Esophagus squamous epithelium (tissue), 5 donors: ENCODE measurements at regions not wholly inside any gene's neighbourhood (a gene's known extent, or its start where the extent isn't known, plus 50 kb on each side); places are given as distances from the start of the nearest gene placed in this dataset.
"Not testable (repeated sequence)": the region's sequence is repeated elsewhere in the genome, so short reads cannot be mapped to it uniquely, and the experiment has no call there.

Experiments used
- DNase-seq: peaks from one replicate; lab custom pipeline; 2025; lab: John Stamatoyannopoulos, UW
- H3K27ac ChIP-seq, 4 donors: fragments of 200-600 bp; sonication (generic); one replicate each; pipeline ENCODE4 v1.5.1; 2016 to 2019; ENCODE audit warnings: mild to moderate bottlenecking in 1 of 4
- H3K27me3 ChIP-seq, 4 donors: fragments of 200-600 bp; sonication (generic); 1 replicate in 3 of 4; 2 replicates in 1 of 4; pipeline versions ENCODE4 v1.5.1 to v1.6.0; 2017 to 2021; ENCODE audit warnings: antibody characterized with exemption in 1 of 4
- H3K36me3 ChIP-seq, 3 donors: fragments of 200-600 bp; sonication (generic); one replicate each; pipeline ENCODE4 v1.5.1; 2016 to 2019
- H3K4me1 ChIP-seq, 3 donors: fragments of 200-600 bp; sonication (generic); one replicate each; pipeline ENCODE4 v1.5.1; 2017 to 2019
- H3K4me3 ChIP-seq, 4 donors: fragments of 200-600 bp; sonication (generic); 1 replicate in 3 of 4; 2 replicates in 1 of 4; pipeline ENCODE4 v1.5.1; 2016 to 2019; ENCODE audit warnings: mild to moderate bottlenecking in 2 of 4, moderate library complexity in 1 of 4
- H3K9me3 ChIP-seq, 3 donors: fragments of 200-600 bp; sonication (generic); one replicate each; pipeline ENCODE4 v1.5.1; 2016 to 2019
- WGBS, 2 donors: methylation state at CpG; one replicate each; pipeline ENCODE4 v1.1.5; 2018; 5-methylcytosine and 5-hydroxymethylcytosine counted together
- intact Hi-C: fragments of 100-400 bp; cut with DNase I; formaldehyde crosslinking; loops from one replicate; pipeline ENCODE4 v1.15.0; 2022
- donor health status: DM: yes; HTN: yes; CAD: no.

- H3K9me3 ChIP-seq, DNase-seq, H3K4me1 ChIP-seq, H3K4me3 ChIP-seq, H3K27me3 ChIP-seq, H3K27ac ChIP-seq, H3K36me3 ChIP-seq, intact Hi-C loops: not testable (repeated sequence)
- 36 to 47% methylated on average over 2 to 3 of the region's 59 CpGs for WGBS, 2 donors
These were observed 80.6 kb upstream of the NBPF20 start for GRCh38 chr1:145505663-145506647.

- H3K27me3 ChIP-seq, H3K36me3 ChIP-seq, DNase-seq, H3K4me1 ChIP-seq, H3K27ac ChIP-seq, intact Hi-C loops, H3K9me3 ChIP-seq, H3K4me3 ChIP-seq: not testable (repeated sequence)
- no CpG with 5 or more reads among the region's 17 CpGs for WGBS, 2 donors
These were observed 79.5 kb upstream of the NBPF20 start for GRCh38 chr1:145504834-145505413.

- H3K27ac ChIP-seq, H3K4me3 ChIP-seq, H3K4me1 ChIP-seq, H3K9me3 ChIP-seq, DNase-seq, intact Hi-C loops, H3K36me3 ChIP-seq, H3K27me3 ChIP-seq: not testable (repeated sequence)
- no CpG with 5 or more reads among the region's 2 CpGs for WGBS, 2 donors
These were observed 78.9 kb upstream of the NBPF20 start for GRCh38 chr1:145504310-145504709.

GRCh38 chr1:145500251-145500650 lies 74.8 kb upstream of the NBPF20 start:
- WGBS, 2 donors, result no CpG with 5 or more reads among the region's 5 CpGs
- H3K4me1 ChIP-seq, DNase-seq, H3K27ac ChIP-seq, H3K27me3 ChIP-seq, H3K9me3 ChIP-seq, H3K4me3 ChIP-seq, intact Hi-C loops, H3K36me3 ChIP-seq: not testable (repeated sequence)

- H3K27me3 ChIP-seq, H3K4me1 ChIP-seq, H3K36me3 ChIP-seq, intact Hi-C loops, DNase-seq, H3K27ac ChIP-seq, H3K4me3 ChIP-seq, H3K9me3 ChIP-seq: not testable (repeated sequence)
- WGBS, 2 donors, result 50 to 52% methylated on average over 2 to 3 of the region's 7 CpGs
These were observed 69.9 kb upstream of the NBPF20 start for GRCh38 chr1:145495077-145495871.

- no CpG with 5 or more reads among the region's 31 CpGs for WGBS, 2 donors
- H3K36me3 ChIP-seq, H3K9me3 ChIP-seq, H3K4me1 ChIP-seq, DNase-seq, intact Hi-C loops, H3K27ac ChIP-seq: not testable (repeated sequence)
- peaks cover 0 to 31% (median 0%) of the 10 kb centered on the region in 4 donors for H3K27me3 ChIP-seq
- peak overlapping the region in 1 of 4 donors; percentile 31 for H3K4me3 ChIP-seq
These were observed 63.0 kb upstream of the NBPF20 start for GRCh38 chr1:145488193-145488933.

- Histone ChIP-seq H3K4me3 (peak overlapping the region in 3 of 4 donors; percentile 16 to 53 (median 27)), H3K27me3 (peaks cover 0 to 37% (median 0%) of the 10 kb centered on the region in 4 donors)
- WGBS, 2 donors, result no CpG with 5 or more reads among the region's 36 CpGs
- H3K9me3 ChIP-seq, H3K4me1 ChIP-seq, DNase-seq, H3K27ac ChIP-seq, intact Hi-C loops, H3K36me3 ChIP-seq: not testable (repeated sequence)
These were observed 61.8 kb upstream of the NBPF20 start for GRCh38 chr1:145487156-145487555.

GRCh38 chr1:145484257-145484656 lies 58.9 kb upstream of the NBPF20 start:
- WGBS, 2 donors, result 63 to 69% methylated on average over 3 to 4 of the region's 4 CpGs
- H3K9me3 ChIP-seq, H3K4me1 ChIP-seq, H3K4me3 ChIP-seq, H3K27ac ChIP-seq, DNase-seq, H3K36me3 ChIP-seq, intact Hi-C loops: not testable (repeated sequence)
- H3K27me3 ChIP-seq, result peaks cover 0 to 37% (median 0%) of the 10 kb centered on the region in 4 donors

- H3K27ac ChIP-seq, H3K9me3 ChIP-seq, intact Hi-C loops, H3K4me1 ChIP-seq, H3K4me3 ChIP-seq, DNase-seq, H3K36me3 ChIP-seq: not testable (repeated sequence)
- 25 to 40% methylated on average over 3 to 8 of the region's 8 CpGs for WGBS, 2 donors
- peaks cover 0 to 28% (median 0%) of the 10 kb centered on the region in 4 donors for H3K27me3 ChIP-seq
These were observed 56.9 kb upstream of the NBPF20 start for GRCh38 chr1:145482214-145482860.

GRCh38 chr1:145475962-145476361 lies 50.6 kb upstream of the NBPF20 start:
- WGBS, 2 donors, result 6 to 10% methylated on average over 9 to 17 of the region's 25 CpGs
- H3K27ac ChIP-seq, intact Hi-C loops, H3K9me3 ChIP-seq, DNase-seq, H3K4me1 ChIP-seq, H3K36me3 ChIP-seq: not testable (repeated sequence)
- Histone ChIP-seq H3K4me3 (peak overlapping the region in 2 of 4 donors; percentile 5 to 41), H3K27me3 (peaks cover 0 to 26% (median 0%) of the 10 kb centered on the region in 4 donors)

- intact Hi-C loops, H3K9me3 ChIP-seq, DNase-seq, H3K36me3 ChIP-seq, H3K27ac ChIP-seq, H3K4me1 ChIP-seq: not testable (repeated sequence)
- H3K4me3 ChIP-seq, result peak overlapping the region in 2 of 4 donors; percentile 5 to 41
- peaks cover 0 to 26% (median 0%) of the 10 kb centered on the region in 4 donors for H3K27me3 ChIP-seq
- no CpG with 5 or more reads among the region's 41 CpGs for WGBS, 2 donors
These were observed 50.0 kb upstream of the NBPF20 start for GRCh38 chr1:145475369-145475915.
